ENCODE measurements at regions not wholly inside any gene's neighbourhood (a gene's known extent, or its start where the extent isn't known, plus 50 kb on each side); places are given as distances from the start of the nearest gene placed in this dataset.

GRCh38 chr6:134527108-134527787 is 209.3 kb upstream of the SGK1 start:
- no peak for DNase-seq (ENCODE audit: low read depth)

- no peak for DNase-seq (ENCODE audit: low read depth)
These were observed 207.4 kb upstream of the SGK1 start for GRCh38 chr6:134525190-134525868.

GRCh38 chr6:134523903-134524650 is 206.2 kb upstream of the SGK1 start:
- DNase-seq (ENCODE audit: low read depth) = no peak

GRCh38 chr6:134523051-134523450 is 205.1 kb upstream of the SGK1 start:
- DNase-seq (ENCODE audit: low read depth) = no peak

- DNase-seq (ENCODE audit: low read depth) = no peak
These were observed 203.2 kb upstream of the SGK1 start for GRCh38 chr6:134521116-134521501.

- DNase-seq (ENCODE audit: low read depth) = no peak
These were observed 202.5 kb upstream of the SGK1 start for GRCh38 chr6:134520181-134521115.

- DNase-seq (ENCODE audit: low read depth) = peak; percentile 20
These were observed 201.6 kb upstream of the SGK1 start for GRCh38 chr6:134519465-134519864.

GRCh38 chr6:134517868-134518267 is 200.0 kb upstream of the SGK1 start:
- no peak for DNase-seq (ENCODE audit: low read depth)

- no peak for DNase-seq (ENCODE audit: low read depth)
These were observed 199.3 kb upstream of the SGK1 start for GRCh38 chr6:134517145-134517658.

GRCh38 chr6:134516582-134516981 is 198.7 kb upstream of the SGK1 start:
- no peak for DNase-seq (ENCODE audit: low read depth)

- DNase-seq (ENCODE audit: low read depth) = no peak
These were observed 198.1 kb upstream of the SGK1 start for GRCh38 chr6:134515986-134516385.

- DNase-seq (ENCODE audit: low read depth) = no peak
These were observed 195.1 kb upstream of the SGK1 start for GRCh38 chr6:134512981-134513391.

GRCh38 chr6:134511984-134512683 is 194.2 kb upstream of the SGK1 start:
- DNase-seq (ENCODE audit: low read depth) = no peak

- no peak for DNase-seq (ENCODE audit: low read depth)
These were observed 193.0 kb upstream of the SGK1 start for GRCh38 chr6:134510920-134511319.

- DNase-seq (ENCODE audit: low read depth) = no peak
These were observed 192.2 kb upstream of the SGK1 start for GRCh38 chr6:134510142-134510541.

GRCh38 chr6:134508862-134509498 is 191.1 kb upstream of the SGK1 start:
- no peak for DNase-seq (ENCODE audit: low read depth)

GRCh38 chr6:134506162-134506561 is 188.2 kb upstream of the SGK1 start:
- no peak for DNase-seq (ENCODE audit: low read depth)

GRCh38 chr6:134503585-134504281 is 185.8 kb upstream of the SGK1 start:
- no peak for DNase-seq (ENCODE audit: low read depth)

GRCh38 chr6:134502614-134503549 is 185.0 kb upstream of the SGK1 start:
- no peak for DNase-seq (ENCODE audit: low read depth)
